ENCODE measurements at regions not wholly inside any gene's neighbourhood (a gene's known extent, or its start where the extent isn't known, plus 50 kb on each side); places are given as distances from the start of the nearest gene placed in this dataset.

DNA sequence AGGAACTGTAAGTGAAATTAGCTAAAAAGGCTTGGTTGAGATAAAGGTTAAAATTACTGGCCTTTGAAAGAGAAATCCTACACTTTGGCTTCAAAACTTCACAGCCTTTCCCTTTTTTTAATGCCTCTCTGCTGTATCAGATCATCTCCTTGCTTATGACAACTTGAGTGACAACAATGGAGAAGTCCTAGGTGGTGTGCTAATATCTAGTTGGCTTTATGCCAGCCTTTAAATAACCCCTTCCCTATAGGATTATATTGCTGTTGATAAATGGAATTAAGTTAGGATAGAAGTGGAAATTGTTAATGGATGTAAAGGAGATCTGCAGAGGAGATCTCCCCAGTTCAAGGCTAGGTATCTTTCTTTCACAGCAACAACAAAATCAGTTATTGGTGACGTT, 130.2 kb upstream of the ATP1B1 start:
- H3K27ac Mint-ChIP-seq = no peak overlapping the region
- no peak for TF ChIP-seq CTCF (IDR thresholded peaks at IDR 0.05)
- POLR2A ChIA-PET = no interaction called here
- H3K9me3 Mint-ChIP-seq = no peaks in the 10 kb centered on the region
- Histone ChIP-seq H3K27me3 (ENCODE audit: control insufficient read depth in 1 of 2, insufficient read depth in 2 of 2, low read length in 2 of 2) (no peaks in the 10 kb centered on the region), H3K4me1 (ENCODE audit: insufficient read depth, low read length) (no peaks in the 10 kb centered on the region), H3K4me3 (ENCODE audit: low read length) (no peak overlapping the region), H3K27ac (ENCODE audit: low read depth in 1 of 2, low read length in 2 of 2) (no peak overlapping the region), H3K9me3 (ENCODE audit: control insufficient read depth in 1 of 2, insufficient read depth in 1 of 2, low read length in 2 of 2) (no peaks in the 10 kb centered on the region), H3K36me3 (ENCODE audit: insufficient read depth, low read length) (no peaks in the 10 kb centered on the region)
- intact Hi-C loops (cut with DNase I, micrococcal nuclease) = no loop called here
- no peak overlapping the region for H3K4me3 Mint-ChIP-seq
- ATAC-seq (ENCODE audit: poor library complexity) (no peak), DNase-seq (no peak)
- no peaks in the 10 kb centered on the region for H3K27me3 Mint-ChIP-seq
- no peaks in the 10 kb centered on the region for H3K4me1 Mint-ChIP-seq (ENCODE audit: low read depth)
- CTCF ChIA-PET = no interaction called here
- no peaks in the 10 kb centered on the region for H3K36me3 Mint-ChIP-seq (ENCODE audit: low read depth)

- H3K27ac ChIP-seq (ENCODE audit: low read depth in 1 of 2, low read length in 2 of 2) = no peak overlapping the region
- TF ChIP-seq CTCF (IDR thresholded peaks at IDR 0.05) = no peak
- no peaks in the 10 kb centered on the region for H3K36me3 Mint-ChIP-seq (ENCODE audit: low read depth)
- no peaks in the 10 kb centered on the region for H3K4me1 ChIP-seq (ENCODE audit: insufficient read depth, low read length)
- CTCF ChIA-PET = no interaction called here
- no peaks in the 10 kb centered on the region for H3K4me1 Mint-ChIP-seq (ENCODE audit: low read depth)
- H3K36me3 ChIP-seq (ENCODE audit: insufficient read depth, low read length) = no peaks in the 10 kb centered on the region
- H3K9me3 Mint-ChIP-seq = no peaks in the 10 kb centered on the region
- H3K27me3 Mint-ChIP-seq = no peaks in the 10 kb centered on the region
- DNase-seq = no peak
- intact Hi-C loops (cut with DNase I, micrococcal nuclease) = no loop called here
- H3K9me3 ChIP-seq (ENCODE audit: control insufficient read depth in 1 of 2, insufficient read depth in 1 of 2, low read length in 2 of 2) = no peaks in the 10 kb centered on the region
- H3K4me3 ChIP-seq (ENCODE audit: low read length) = no peak overlapping the region
- ATAC-seq (ENCODE audit: poor library complexity) = no peak
- H3K4me3 Mint-ChIP-seq = no peak overlapping the region
- no peaks in the 10 kb centered on the region for H3K27me3 ChIP-seq (ENCODE audit: control insufficient read depth in 1 of 2, insufficient read depth in 2 of 2, low read length in 2 of 2)
- H3K27ac Mint-ChIP-seq = no peak overlapping the region
- POLR2A ChIA-PET = no interaction called here
Observed at GRCh38 chr1:168977618-168978017, 128.9 kb upstream of the ATP1B1 start.

DNA sequence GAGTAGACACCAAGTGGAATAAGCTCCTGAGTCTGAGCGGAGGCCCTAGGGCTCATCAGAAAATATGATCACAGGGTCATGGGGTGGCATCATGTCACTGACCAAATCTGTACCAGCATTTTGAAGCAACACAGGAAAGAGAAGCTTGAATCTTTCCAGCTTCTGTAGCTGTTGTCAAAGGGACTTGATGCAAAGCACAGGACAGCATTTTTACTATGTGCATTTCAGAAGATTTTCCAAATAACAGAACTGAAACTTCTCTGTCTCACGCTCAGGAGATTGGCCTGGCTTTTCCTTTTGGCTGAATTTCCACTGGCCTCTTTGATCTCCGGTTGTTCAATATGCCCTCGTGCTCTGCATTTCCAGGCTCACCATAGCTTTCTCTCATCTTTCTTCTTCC, 127.2 kb upstream of the ATP1B1 start:
- DNase-seq = no peak
- Mint-ChIP-seq H3K4me3 (no peak overlapping the region), H3K4me1 (ENCODE audit: low read depth) (no peaks in the 10 kb centered on the region), H3K9me3 (no peaks in the 10 kb centered on the region), H3K27ac (no peak overlapping the region), H3K36me3 (ENCODE audit: low read depth) (no peaks in the 10 kb centered on the region), H3K27me3 (no peaks in the 10 kb centered on the region)
- intact Hi-C loops (cut with DNase I, micrococcal nuclease) = no loop called here
- TF ChIP-seq CTCF (IDR thresholded peaks at IDR 0.05) = no peak
- Histone ChIP-seq H3K27ac (ENCODE audit: low read depth in 1 of 2, low read length in 2 of 2) (no peak overlapping the region), H3K4me3 (ENCODE audit: low read length) (no peak overlapping the region), H3K27me3 (ENCODE audit: control insufficient read depth in 1 of 2, insufficient read depth in 2 of 2, low read length in 2 of 2) (no peaks in the 10 kb centered on the region), H3K9me3 (ENCODE audit: control insufficient read depth in 1 of 2, insufficient read depth in 1 of 2, low read length in 2 of 2) (no peaks in the 10 kb centered on the region), H3K36me3 (ENCODE audit: insufficient read depth, low read length) (no peaks in the 10 kb centered on the region), H3K4me1 (ENCODE audit: insufficient read depth, low read length) (no peaks in the 10 kb centered on the region)
- no peak for ATAC-seq (ENCODE audit: poor library complexity)
- ChIA-PET CTCF (interaction anchor here (0.7 kb wide), 1 partner anchor 9 kb away, joined by 3 read pairs; no protein-coding TSS in a partner anchor), POLR2A (no interaction called here)
